Renal cortex interstitium (tissue), 11 donors: ENCODE measurements at regions not wholly inside any gene's neighbourhood (a gene's known extent, or its start where the extent isn't known, plus 50 kb on each side); places are given as distances from the start of the nearest gene placed in this dataset.

ENCODE experiments used
- DNase-seq, 11 donors: peaks; one replicate each; pipeline ENCODE4 v3.0.0-alpha.2; 2013; ENCODE audit warnings: low read depth in 9 of 11, low spot score in 4 of 11; ENCODE audit errors: extremely low read depth in 1 of 11

GRCh38 chr1:8097077-8097799 lies 71.1 kb upstream of the ERRFI1 start:
- DNase-seq: no peak

GRCh38 chr1:8096105-8097011 lies 70.2 kb upstream of the ERRFI1 start:
- no peak for DNase-seq

- DNase-seq: no peak
Measured at GRCh38 chr1:8095584-8095983, 69.5 kb upstream of the ERRFI1 start.

GRCh38 chr1:8094481-8095241 lies 68.6 kb upstream of the ERRFI1 start:
- no peak for DNase-seq

- DNase-seq: no peak
Measured at GRCh38 chr1:8093221-8093980, 67.3 kb upstream of the ERRFI1 start.

GRCh38 chr1:8092657-8093056 lies 66.5 kb upstream of the ERRFI1 start:
- no peak for DNase-seq

GRCh38 chr1:8091691-8092090 lies 65.6 kb upstream of the ERRFI1 start:
- DNase-seq: no peak

- DNase-seq: no peak
Measured at GRCh38 chr1:8090241-8090702, 64.2 kb upstream of the ERRFI1 start.

- no peak for DNase-seq
Measured at GRCh38 chr1:8089535-8090228, 63.6 kb upstream of the ERRFI1 start.

GRCh38 chr1:8086055-8086454 lies 59.9 kb upstream of the ERRFI1 start:
- no peak for DNase-seq

GRCh38 chr1:8084913-8085312 lies 58.8 kb upstream of the ERRFI1 start:
- no peak for DNase-seq

GRCh38 chr1:8083739-8084484 lies 57.8 kb upstream of the ERRFI1 start:
- DNase-seq: no peak

GRCh38 chr1:8082945-8083344 lies 56.8 kb upstream of the ERRFI1 start:
- no peak for DNase-seq

- no peak for DNase-seq
Measured at GRCh38 chr1:8078176-8078671, 52.1 kb upstream of the ERRFI1 start.

GRCh38 chr1:8077602-8078001 lies 51.5 kb upstream of the ERRFI1 start:
- DNase-seq: no peak

- DNase-seq: peak in 5 of 11 donors; percentile 30 to 42 (median 33)
Measured at GRCh38 chr1:8077120-8077573, 51.0 kb upstream of the ERRFI1 start.

GRCh38 chr1:8076176-8076575 lies 50.1 kb upstream of the ERRFI1 start:
- no peak for DNase-seq
